ENCODE measurements at regions not wholly inside any gene's neighbourhood (a gene's known extent, or its start where the extent isn't known, plus 50 kb on each side); places are given as distances from the start of the nearest gene placed in this dataset.

DNA sequence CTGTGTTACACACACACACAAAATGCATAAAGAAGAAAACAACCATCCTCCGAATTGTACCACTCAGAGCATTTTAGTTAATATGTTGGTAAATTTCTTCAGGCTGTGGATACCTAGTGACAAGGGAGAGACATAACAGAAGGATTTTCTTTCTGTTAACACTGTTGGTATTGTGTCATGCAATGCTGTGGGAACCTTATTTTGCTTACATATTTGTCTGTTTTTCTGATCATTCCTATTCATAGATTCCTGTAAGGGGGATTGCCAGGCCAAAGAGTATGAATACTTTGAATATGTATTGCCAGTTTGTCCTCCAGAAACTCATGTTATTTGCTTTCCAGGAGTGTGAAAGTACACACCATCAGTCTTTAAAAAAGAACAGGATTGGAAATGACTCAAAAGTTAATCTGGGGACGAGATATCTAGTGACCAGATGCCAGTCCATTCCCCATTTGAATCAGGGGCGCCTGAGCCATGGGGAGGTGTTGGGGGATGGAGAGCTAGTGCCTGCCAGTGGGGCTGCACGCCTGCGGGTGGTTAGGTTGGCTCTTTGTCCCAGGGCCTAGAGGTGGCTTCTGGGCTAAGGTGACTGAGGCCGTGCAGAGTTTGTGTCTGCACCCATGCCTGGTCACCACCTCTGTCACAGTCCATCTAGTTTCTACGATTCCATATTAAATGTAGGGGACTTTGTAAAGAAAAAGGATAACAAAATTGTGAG is 142.0 kb downstream of the PTPN20 start:
- no peaks in the 10 kb centered on the region for H3K36me3 ChIP-seq
- in situ Hi-C loops (cut with MboI; ENCODE audit: low pct_ligation_motif_present in 1 of 4, low pct_unique_long_range_greater_than_20kb in 1 of 4, low sequenced_read_pairs in 3 of 4) (no loop called here), intact Hi-C loops (cut with DNase I; ENCODE audit: low total_unique reads) (no loop called here)
- no peak for TF ChIP-seq POLR2AphosphoS5 (IDR thresholded peaks at IDR 0.05)
- TF ChIP-seq POLR2A (IDR thresholded peaks at IDR 0.05): no peak
- TF ChIP-seq, protein P1, sequence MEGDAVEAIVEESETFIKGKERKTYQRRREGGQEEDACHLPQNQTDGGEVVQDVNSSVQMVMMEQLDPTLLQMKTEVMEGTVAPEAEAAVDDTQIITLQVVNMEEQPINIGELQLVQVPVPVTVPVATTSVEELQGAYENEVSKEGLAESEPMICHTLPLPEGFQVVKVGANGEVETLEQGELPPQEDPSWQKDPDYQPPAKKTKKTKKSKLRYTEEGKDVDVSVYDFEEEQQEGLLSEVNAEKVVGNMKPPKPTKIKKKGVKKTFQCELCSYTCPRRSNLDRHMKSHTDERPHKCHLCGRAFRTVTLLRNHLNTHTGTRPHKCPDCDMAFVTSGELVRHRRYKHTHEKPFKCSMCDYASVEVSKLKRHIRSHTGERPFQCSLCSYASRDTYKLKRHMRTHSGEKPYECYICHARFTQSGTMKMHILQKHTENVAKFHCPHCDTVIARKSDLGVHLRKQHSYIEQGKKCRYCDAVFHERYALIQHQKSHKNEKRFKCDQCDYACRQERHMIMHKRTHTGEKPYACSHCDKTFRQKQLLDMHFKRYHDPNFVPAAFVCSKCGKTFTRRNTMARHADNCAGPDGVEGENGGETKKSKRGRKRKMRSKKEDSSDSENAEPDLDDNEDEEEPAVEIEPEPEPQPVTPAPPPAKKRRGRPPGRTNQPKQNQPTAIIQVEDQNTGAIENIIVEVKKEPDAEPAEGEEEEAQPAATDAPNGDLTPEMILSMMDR (IDR thresholded peaks at IDR 0.05): no peak
- TF ChIP-seq EP300 (IDR thresholded peaks at IDR 0.05; ENCODE audit: low read depth): no peak
- H3K27ac ChIP-seq: no peak overlapping the region
- H3K9me3 ChIP-seq: no peaks in the 10 kb centered on the region
- no peak overlapping the region for H3K4me3 ChIP-seq
- no peaks in the 10 kb centered on the region for H3K4me1 ChIP-seq
- 78 to 81% methylated on average over 5 to 7 of the region's 7 CpGs for WGBS, 2 donors (ENCODE audit: low coverage in 1 of 2)
- no peak for DNase-seq
- H3K27me3 ChIP-seq: no peaks in the 10 kb centered on the region

DNA sequence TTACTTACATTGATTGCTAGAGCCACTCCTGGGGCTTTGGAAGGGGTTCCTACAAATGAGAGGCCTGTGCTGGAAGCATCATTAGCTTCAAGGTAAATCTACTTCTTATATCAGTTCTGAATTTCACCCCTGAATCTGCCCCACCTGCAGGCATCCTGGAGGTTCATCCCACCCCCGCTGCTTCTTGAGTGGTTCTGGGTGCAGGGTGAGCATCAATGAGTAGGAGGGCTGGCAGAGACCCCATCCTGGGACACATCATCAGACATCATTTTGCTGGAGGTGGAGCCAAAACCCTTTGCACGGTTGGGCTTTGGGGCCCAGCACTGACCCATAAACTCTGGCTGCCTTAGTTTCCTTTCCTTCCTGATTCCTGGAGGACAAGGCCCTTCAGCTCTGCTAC is 143.7 kb downstream of the PTPN20 start:
- TF ChIP-seq POLR2A (IDR thresholded peaks at IDR 0.05) (no peak), EP300 (IDR thresholded peaks at IDR 0.05; ENCODE audit: low read depth) (no peak), POLR2AphosphoS5 (IDR thresholded peaks at IDR 0.05) (no peak)
- TF ChIP-seq, protein P1 (IDR thresholded peaks at IDR 0.05): no peak
- intact Hi-C loops (cut with DNase I; ENCODE audit: low total_unique reads): no loop called here
- H3K4me1 ChIP-seq: no peaks in the 10 kb centered on the region
- no peaks in the 10 kb centered on the region for H3K27me3 ChIP-seq
- no peaks in the 10 kb centered on the region for H3K36me3 ChIP-seq
- no peak overlapping the region for H3K27ac ChIP-seq
- H3K4me3 ChIP-seq: no peak overlapping the region
- H3K9me3 ChIP-seq: no peaks in the 10 kb centered on the region
- WGBS, 2 donors (ENCODE audit: low coverage in 1 of 2): 87% methylated on average over 2 of the region's 2 CpGs; no CpG with 5 or more reads in 1 of the 2 donors
- DNase-seq: no peak
- in situ Hi-C loops (cut with MboI; ENCODE audit: low pct_ligation_motif_present in 1 of 4, low pct_unique_long_range_greater_than_20kb in 1 of 4, low sequenced_read_pairs in 3 of 4): no loop called here

DNA sequence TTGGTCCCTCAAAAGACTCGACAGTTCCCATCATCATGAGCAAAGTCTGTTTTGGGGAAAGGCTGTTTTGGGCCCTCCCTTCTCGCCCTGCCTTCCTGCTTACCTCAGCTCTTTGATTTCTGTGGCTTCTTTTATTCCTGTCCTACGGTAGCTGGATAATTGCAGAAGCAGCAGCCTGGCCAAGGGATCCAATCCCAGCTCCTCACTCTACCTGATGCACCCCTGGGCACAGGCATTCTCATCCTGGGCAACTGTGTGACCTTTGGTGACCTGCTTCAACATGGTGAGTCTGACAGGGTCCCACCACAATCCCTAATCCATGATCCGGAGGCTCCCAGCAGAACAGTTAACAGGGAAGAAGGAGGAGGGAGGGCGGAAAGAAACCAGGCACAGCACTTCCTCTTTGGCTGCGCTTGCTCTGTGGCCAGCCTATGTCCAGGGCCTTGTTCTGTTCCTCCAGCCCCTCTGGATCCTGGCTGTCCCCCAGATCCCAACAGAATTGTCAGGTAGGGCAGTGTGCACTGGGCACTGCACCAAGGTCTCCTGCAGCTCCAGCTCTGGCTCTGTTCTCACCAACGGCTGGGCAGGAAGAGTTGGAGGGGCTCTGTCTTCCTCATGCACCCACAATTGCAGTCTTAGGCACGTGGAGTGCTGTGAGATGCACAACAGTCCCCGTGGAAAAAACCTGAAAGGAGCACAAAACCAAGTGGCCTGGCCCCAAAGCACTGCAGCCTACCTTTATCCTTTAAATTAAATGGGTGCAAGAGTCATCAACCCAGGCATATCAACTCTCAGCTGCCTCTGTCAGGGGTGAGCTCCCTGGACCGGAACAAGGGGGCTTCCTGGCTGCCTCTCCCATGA is 144.4 kb downstream of the PTPN20 start:
- intact Hi-C loops (cut with DNase I; ENCODE audit: low total_unique reads): no loop called here
- Histone ChIP-seq H3K9me3 (no peaks in the 10 kb centered on the region), H3K4me1 (no peaks in the 10 kb centered on the region), H3K27ac (no peak overlapping the region), H3K4me3 (no peak overlapping the region), H3K36me3 (no peaks in the 10 kb centered on the region), H3K27me3 (no peaks in the 10 kb centered on the region)
- no peak for DNase-seq
- 50 to 76% methylated on average over 2 to 10 of the region's 10 CpGs for WGBS, 2 donors (ENCODE audit: low coverage in 1 of 2)
- in situ Hi-C loops (cut with MboI; ENCODE audit: low pct_ligation_motif_present in 1 of 4, low pct_unique_long_range_greater_than_20kb in 1 of 4, low sequenced_read_pairs in 3 of 4): no loop called here
- TF ChIP-seq, protein P1 (IDR thresholded peaks at IDR 0.05): no peak
- TF ChIP-seq POLR2A (IDR thresholded peaks at IDR 0.05) (no peak), EP300 (IDR thresholded peaks at IDR 0.05; ENCODE audit: low read depth) (no peak), POLR2AphosphoS5 (IDR thresholded peaks at IDR 0.05) (no peak)

DNA sequence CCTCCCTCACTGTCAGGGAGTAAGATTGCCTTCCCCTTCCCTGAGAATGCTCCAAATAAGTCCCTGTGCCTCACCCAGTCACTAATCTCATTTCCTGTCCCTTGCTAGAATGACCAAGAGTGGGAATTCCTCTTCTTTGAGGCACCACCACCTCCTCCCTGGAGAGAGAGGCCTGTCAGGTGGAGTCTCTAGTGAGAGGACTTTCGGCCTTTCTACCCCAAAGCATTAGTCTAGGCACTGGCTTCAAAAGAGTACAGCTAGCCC is 145.0 kb downstream of the PTPN20 start:
- no peaks in the 10 kb centered on the region for H3K4me1 ChIP-seq
- no peaks in the 10 kb centered on the region for H3K9me3 ChIP-seq
- H3K27ac ChIP-seq: no peak overlapping the region
- DNase-seq: no peak
- no peak overlapping the region for H3K4me3 ChIP-seq
- no peaks in the 10 kb centered on the region for H3K27me3 ChIP-seq
- in situ Hi-C loops (cut with MboI; ENCODE audit: low pct_ligation_motif_present in 1 of 4, low pct_unique_long_range_greater_than_20kb in 1 of 4, low sequenced_read_pairs in 3 of 4): no loop called here
- intact Hi-C loops (cut with DNase I; ENCODE audit: low total_unique reads): no loop called here
- H3K36me3 ChIP-seq: no peaks in the 10 kb centered on the region
- 100% methylated on average over 1 of the region's 1 CpG; no CpG with 5 or more reads in 1 of the 2 donors for WGBS, 2 donors (ENCODE audit: low coverage in 1 of 2)
- TF ChIP-seq EP300 (IDR thresholded peaks at IDR 0.05; ENCODE audit: low read depth): no peak
- TF ChIP-seq, protein P1 (IDR thresholded peaks at IDR 0.05): no peak
- TF ChIP-seq POLR2AphosphoS5 (IDR thresholded peaks at IDR 0.05): no peak
- no peak for TF ChIP-seq POLR2A (IDR thresholded peaks at IDR 0.05)
